ENCODE measurements at regions not wholly inside any gene's neighbourhood (a gene's known extent, or its start where the extent isn't known, plus 50 kb on each side); places are given as distances from the start of the nearest gene placed in this dataset.

DNA sequence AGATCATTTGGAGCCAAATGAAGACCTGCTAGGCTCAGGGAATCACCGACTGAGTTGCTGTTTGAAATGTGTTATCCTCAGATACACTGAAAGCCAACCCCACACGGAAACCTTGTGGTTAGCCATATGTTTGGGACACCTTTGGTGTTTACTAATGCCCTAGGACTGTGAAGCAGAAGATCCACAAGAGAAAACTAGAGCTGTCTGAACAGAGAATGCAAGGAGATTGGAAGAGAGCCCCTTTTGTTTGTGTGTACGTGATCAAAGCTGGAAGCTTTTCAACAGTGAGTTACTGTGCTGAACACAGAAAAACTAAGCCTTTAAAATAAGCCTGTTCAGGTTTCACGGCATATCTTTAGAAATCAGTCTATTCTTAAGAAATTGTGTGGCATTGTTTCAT, 908.2 kb upstream of the ADGRL2 start:
- no peak overlapping the region for H3K4me3 ChIP-seq
- no peaks in the 10 kb centered on the region for H3K9me3 ChIP-seq
- H3K4me1 ChIP-seq = no peaks in the 10 kb centered on the region
- H3K27me3 ChIP-seq = no peaks in the 10 kb centered on the region
- no peaks in the 10 kb centered on the region for H3K36me3 ChIP-seq
- no peak overlapping the region for H3K27ac ChIP-seq
- DNase-seq = no peak
- TF ChIP-seq, protein P1, sequence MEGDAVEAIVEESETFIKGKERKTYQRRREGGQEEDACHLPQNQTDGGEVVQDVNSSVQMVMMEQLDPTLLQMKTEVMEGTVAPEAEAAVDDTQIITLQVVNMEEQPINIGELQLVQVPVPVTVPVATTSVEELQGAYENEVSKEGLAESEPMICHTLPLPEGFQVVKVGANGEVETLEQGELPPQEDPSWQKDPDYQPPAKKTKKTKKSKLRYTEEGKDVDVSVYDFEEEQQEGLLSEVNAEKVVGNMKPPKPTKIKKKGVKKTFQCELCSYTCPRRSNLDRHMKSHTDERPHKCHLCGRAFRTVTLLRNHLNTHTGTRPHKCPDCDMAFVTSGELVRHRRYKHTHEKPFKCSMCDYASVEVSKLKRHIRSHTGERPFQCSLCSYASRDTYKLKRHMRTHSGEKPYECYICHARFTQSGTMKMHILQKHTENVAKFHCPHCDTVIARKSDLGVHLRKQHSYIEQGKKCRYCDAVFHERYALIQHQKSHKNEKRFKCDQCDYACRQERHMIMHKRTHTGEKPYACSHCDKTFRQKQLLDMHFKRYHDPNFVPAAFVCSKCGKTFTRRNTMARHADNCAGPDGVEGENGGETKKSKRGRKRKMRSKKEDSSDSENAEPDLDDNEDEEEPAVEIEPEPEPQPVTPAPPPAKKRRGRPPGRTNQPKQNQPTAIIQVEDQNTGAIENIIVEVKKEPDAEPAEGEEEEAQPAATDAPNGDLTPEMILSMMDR (IDR thresholded peaks at IDR 0.05) = no peak
- TF ChIP-seq POLR2A (IDR thresholded peaks at IDR 0.05) = no peak

DNA sequence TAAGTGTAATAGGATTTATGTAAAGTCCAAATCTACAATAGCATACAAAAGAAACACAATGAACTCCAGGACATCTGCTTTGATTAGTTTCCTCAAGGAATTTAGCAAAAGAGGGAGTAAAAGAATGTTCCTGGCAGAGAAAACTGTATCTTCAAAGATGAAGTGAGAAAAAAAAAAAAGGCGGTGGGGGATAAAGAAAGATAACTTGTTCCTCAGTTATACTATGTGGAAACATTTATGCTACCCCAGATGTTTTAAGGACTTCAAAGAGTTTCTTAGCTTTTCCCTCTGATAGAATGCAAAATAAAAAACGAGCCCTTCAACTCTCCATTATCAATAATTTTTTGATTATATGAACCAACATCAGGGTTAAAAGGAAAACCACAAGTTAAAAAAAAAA, 908.9 kb upstream of the ADGRL2 start:
- Histone ChIP-seq H3K36me3 (no peaks in the 10 kb centered on the region), H3K4me3 (no peak overlapping the region), H3K27me3 (no peaks in the 10 kb centered on the region), H3K27ac (no peak overlapping the region), H3K4me1 (no peaks in the 10 kb centered on the region), H3K9me3 (no peaks in the 10 kb centered on the region)
- DNase-seq = no peak
- TF ChIP-seq, protein P1 (IDR thresholded peaks at IDR 0.05) = no peak
- TF ChIP-seq POLR2A (IDR thresholded peaks at IDR 0.05) = no peak

DNA sequence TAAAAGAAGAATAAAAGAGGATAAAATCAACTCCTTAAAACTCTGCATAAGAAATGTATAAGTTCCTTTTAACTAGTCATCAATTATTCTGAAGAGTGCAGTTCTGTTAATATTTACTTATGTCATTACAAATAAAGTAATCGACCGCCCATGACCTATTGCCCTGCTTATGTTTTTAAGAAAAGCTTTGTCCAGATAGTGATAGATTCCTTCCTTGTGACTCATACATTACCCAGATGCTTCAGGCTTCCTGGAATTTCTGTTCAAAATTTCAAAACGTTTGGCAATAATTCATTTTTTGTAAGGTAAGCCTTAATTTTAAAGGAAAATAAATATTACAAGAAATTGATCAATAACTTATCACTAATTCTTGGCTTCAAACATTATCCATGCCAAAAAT, 918.2 kb upstream of the ADGRL2 start:
- TF ChIP-seq, protein P1 (IDR thresholded peaks at IDR 0.05) = no peak
- TF ChIP-seq POLR2A (IDR thresholded peaks at IDR 0.05) = no peak
- Histone ChIP-seq H3K27me3 (no peaks in the 10 kb centered on the region), H3K4me1 (no peaks in the 10 kb centered on the region), H3K36me3 (no peaks in the 10 kb centered on the region), H3K27ac (no peak overlapping the region), H3K9me3 (no peaks in the 10 kb centered on the region), H3K4me3 (no peak overlapping the region)
- no peak for DNase-seq

DNA sequence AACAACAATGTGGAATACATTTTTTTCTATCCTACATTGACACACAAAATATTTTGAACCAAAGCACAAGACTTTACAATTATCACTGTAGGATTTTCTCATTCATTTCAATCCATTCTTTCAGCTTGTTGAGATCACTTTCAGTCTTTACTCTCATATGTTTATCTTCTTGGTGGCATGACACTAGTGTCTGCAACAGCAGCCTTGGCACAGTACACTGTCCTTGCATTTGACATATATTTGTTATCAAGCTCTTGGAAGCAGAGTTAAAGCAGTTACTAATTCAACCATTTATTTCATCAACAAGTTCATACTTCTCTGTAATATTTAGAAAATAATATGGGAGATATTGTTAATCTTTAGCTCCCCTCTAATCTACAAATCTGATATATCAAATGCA, 922.4 kb upstream of the ADGRL2 start:
- no peaks in the 10 kb centered on the region for H3K27me3 ChIP-seq
- no peak for DNase-seq
- no peak overlapping the region for H3K27ac ChIP-seq

DNA sequence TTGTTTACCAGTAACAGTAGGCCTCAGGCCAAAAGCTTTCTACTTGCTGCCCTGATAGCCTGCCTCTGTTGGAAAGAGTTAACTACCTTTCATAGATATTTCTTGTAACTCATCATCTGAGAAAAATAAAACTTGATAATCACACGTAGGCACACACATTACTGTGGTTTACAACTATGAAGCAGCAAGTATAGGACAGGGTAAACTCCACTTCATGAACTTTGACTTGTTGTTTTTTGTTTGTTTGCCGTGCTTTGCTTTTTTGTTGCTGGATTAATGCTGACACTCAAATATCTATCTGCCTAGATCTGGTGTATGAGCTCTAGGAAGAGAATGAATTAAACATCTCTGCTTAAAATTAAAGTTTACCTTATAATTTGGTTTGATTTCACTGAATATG, 924.7 kb upstream of the ADGRL2 start:
- H3K4me1 ChIP-seq = no peaks in the 10 kb centered on the region
- no peak overlapping the region for H3K4me3 ChIP-seq
- TF ChIP-seq, protein P1 (IDR thresholded peaks at IDR 0.05) = no peak
- no peak for TF ChIP-seq POLR2A (IDR thresholded peaks at IDR 0.05)
- DNase-seq = no peak
- H3K27ac ChIP-seq = no peak overlapping the region
- H3K27me3 ChIP-seq = no peaks in the 10 kb centered on the region
- H3K9me3 ChIP-seq = no peaks in the 10 kb centered on the region
- no peaks in the 10 kb centered on the region for H3K36me3 ChIP-seq

More for the DNA sequence above, 922.4 kb upstream of the ADGRL2 start:
- TF ChIP-seq, protein P1 (IDR thresholded peaks at IDR 0.05) = no peak
- TF ChIP-seq POLR2A (IDR thresholded peaks at IDR 0.05) = no peak
- Histone ChIP-seq H3K4me1 (no peaks in the 10 kb centered on the region), H3K4me3 (no peak overlapping the region), H3K9me3 (no peaks in the 10 kb centered on the region), H3K36me3 (no peaks in the 10 kb centered on the region)

DNA sequence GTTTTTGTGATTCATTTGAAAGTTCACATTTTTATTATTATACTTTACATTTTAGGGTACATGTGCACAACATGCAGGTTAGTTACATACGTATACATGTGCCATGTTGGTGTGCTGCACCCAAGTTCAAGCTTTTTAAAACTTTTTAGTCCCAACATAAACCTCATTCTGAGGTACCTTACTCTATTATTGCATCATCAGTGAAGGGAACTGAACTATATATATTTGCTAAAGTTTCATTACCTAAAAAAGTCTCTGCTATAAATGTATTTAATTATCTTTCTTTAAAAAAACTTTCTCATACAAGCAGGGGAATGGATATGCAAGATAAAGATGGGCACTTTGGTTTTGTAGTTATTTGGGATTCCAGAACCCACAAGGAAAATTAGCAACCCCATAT, 931.4 kb upstream of the ADGRL2 start:
- Histone ChIP-seq H3K4me3 (no peak overlapping the region), H3K36me3 (no peaks in the 10 kb centered on the region), H3K9me3 (no peaks in the 10 kb centered on the region), H3K27me3 (no peaks in the 10 kb centered on the region), H3K27ac (no peak overlapping the region), H3K4me1 (no peaks in the 10 kb centered on the region)
- DNase-seq = no peak
- TF ChIP-seq POLR2A (IDR thresholded peaks at IDR 0.05) = no peak
- TF ChIP-seq, protein P1 (IDR thresholded peaks at IDR 0.05) = no peak
